Amniotic epithelial cell (primary cell): ENCODE measurements at regions not wholly inside any gene's neighbourhood (a gene's known extent, or its start where the extent isn't known, plus 50 kb on each side); places are given as distances from the start of the nearest gene placed in this dataset.
"Not testable (repeated sequence)": the region's sequence is repeated elsewhere in the genome, so short reads cannot be mapped to it uniquely, and the experiment has no call there.

Experiments
- DNase-seq: peaks from one replicate; pipeline ENCODE4 v3.0.0-alpha.2; 2010; ENCODE audit warnings: low read depth

GRCh38 chr2:138218397-138218796 lies 254.1 kb downstream of the HNMT start:
- DNase-seq, result no peak

- no peak for DNase-seq
These were observed 255.7 kb downstream of the HNMT start for GRCh38 chr2:138219961-138220360.

DNA sequence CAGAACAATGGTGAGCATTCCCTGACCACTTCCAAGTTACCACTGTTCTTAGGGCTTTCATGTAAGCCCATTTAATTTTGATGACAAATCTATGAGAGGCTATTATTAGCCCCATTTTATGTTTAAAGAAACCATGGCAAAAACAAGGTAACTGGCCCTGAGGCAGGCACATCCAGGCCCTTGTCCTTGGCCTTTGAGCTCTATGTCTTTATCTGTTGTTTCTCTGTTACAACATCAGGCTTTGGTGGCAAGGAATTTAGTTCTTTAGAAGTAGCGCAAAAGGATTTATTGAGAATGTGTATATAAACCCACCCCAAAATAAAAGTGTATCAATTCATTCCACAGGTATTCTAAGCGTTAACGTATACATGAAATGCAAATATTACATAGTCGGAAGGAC lies 257.1 kb downstream of the HNMT start:
- DNase-seq, result no peak

- no peak for DNase-seq
These were observed 259.0 kb downstream of the HNMT start for GRCh38 chr2:138223319-138223718.

- DNase-seq, result no peak
These were observed 262.9 kb downstream of the HNMT start for GRCh38 chr2:138227195-138227594.

- no peak for DNase-seq
These were observed 263.8 kb downstream of the HNMT start for GRCh38 chr2:138228101-138228500.

DNA sequence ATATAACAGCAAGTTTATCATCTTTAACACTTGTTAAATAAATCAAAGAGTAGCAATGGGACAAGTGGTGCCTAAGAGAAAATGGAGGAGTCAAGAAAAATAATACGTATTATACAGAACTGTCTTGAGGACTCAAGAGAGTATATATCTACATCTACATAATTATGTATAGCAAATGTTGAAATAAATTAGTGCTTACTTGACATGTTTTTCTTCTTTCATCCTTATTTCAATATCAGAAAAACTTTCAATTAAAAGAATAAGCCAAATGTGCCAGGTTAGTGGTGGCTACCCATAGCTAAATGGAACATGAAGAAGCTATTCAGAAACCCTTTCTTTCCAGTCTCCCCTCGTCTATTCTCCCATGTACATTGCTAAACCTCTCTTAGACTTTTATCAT lies 267.3 kb upstream of the SPOPL start:
- DNase-seq, result no peak

- no peak for DNase-seq
These were observed 266.5 kb upstream of the SPOPL start for GRCh38 chr2:138235041-138235440.

GRCh38 chr2:138236142-138236541 lies 265.4 kb upstream of the SPOPL start:
- DNase-seq, result no peak

- DNase-seq, result no peak
These were observed 263.7 kb upstream of the SPOPL start for GRCh38 chr2:138237667-138238384.

- no peak for DNase-seq
These were observed 262.7 kb upstream of the SPOPL start for GRCh38 chr2:138238908-138239307.

DNA sequence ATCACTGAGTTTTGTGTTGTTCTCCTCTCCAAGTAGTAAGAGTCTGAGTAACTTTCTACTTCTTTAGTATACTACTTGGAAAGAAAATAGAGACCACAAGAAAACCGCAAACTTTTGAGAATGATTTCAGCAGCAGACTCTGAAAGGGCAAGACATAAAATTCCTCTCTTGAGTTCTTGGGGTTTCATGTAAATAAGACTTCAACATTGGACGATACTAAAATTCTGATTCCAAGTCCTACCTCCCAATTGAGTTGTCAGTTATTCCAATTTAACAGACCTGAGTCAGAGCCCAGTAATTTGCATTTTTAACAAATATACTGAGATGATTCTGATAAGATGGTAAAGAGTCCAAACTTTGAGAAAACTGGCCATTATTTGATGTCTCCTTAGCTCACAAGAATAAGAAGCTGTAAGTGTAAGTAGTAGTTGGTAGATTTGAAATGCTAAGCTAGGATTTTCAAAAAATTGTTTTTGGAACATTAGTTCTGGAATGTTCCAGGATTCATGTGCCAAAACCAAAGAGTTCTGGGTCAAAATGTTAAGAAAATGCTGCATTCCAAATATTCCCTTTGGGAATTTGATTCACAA lies 261.6 kb upstream of the SPOPL start:
- no peak for DNase-seq

DNA sequence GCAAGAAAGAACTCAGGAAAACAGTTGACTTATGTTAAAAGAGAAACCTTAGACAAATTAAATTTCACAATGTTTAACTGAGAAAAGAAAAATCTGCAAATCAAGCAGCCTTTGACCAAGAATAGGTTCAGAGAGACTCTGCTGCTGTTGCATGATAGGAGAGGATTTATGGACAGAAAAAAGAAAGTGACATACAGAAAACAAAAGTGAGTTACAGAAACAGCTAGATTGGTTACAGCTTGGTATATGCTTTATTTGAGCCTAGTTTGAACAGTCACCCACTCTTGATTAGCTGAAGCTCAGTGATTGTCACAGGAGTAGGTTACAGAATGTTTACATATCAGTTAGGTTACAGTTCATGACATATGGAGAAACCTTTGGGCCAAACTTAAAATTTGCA lies 258.2 kb upstream of the SPOPL start:
- no peak for DNase-seq

- no peak for DNase-seq
These were observed 257.1 kb upstream of the SPOPL start for GRCh38 chr2:138244501-138244925.

- no peak for DNase-seq
These were observed 256.3 kb upstream of the SPOPL start for GRCh38 chr2:138245310-138245709.

DNA sequence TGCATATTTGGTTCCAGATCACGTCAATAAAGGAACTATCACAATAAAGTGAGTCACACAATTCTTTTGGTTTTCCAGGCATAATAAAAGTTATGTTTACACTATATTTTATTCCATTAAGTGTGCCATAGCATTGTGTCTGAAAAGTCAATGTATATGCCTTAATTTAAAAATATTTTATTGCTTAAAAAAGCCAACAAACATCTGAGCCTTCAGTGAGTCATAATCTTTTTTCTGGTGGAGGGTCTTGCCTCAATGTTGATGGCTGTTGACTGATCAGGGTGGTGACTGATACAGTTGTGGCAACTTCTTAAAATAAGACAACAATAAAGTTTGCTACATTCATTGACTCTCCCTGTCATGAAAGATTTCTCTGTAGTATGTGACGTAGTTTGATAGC lies 254.3 kb upstream of the SPOPL start:
- DNase-seq, result no peak

DNA sequence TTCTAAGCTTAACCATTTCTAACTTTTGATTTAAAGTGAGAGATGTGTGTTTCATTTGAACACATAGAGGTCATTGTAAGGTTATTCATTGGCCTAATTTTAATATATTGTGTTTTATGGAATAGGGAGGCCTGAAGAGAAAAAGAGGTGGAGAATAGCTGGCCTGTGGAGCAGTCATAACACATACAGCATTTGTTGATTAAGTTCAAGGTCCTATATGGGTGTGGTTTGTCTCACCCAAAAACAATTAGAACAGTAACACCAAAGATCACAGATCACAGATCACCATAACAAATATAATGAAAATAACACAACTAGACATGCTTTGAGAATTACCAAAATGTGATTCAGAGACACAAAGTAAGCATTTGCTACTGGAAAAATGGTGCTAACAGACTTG lies 252.4 kb upstream of the SPOPL start:
- DNase-seq, result no peak

DNA sequence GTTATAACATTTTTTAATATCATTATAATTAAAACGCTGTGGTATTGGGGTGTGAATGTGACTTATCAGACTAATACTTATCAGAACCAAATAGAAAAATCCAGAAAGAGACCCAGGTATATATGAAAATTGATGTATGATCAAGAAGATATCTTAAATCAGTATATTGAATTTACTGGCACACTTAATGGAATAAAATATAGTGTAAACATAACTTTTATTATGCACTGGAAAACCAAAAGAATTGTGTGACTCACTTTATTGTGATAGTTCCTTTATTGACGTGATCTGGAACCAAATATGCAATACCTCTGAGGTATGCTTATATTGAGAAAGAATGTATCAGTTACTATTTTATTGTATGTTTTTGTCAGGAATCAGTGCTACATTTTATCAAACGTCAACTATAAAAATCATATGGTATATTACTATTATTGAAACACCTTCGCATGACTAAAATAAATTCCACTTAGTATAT lies 250.7 kb upstream of the SPOPL start:
- not testable (repeated sequence) for DNase-seq

DNA sequence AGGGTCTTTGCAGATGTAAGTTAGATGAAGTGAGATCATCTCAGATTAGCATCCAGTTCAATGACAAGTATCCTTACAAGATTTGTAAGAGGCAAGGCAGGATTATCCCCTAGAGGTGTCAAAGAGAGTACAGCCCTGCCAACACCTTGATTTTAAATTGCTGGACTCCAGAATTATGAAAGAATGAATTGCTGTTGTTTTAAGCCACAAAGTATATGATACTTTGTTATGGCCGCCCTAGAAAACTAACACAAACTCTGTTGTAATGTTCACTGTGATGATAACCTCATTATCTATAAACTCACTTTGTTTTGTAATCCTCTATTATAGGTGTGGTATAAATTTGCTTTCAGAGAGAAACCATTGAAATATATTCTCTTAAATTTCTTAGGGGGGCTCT lies 249.0 kb upstream of the SPOPL start:
- no peak for DNase-seq

GRCh38 chr2:138255670-138256069 lies 245.9 kb upstream of the SPOPL start:
- DNase-seq, result no peak

GRCh38 chr2:138267161-138267901 lies 234.2 kb upstream of the SPOPL start:
- DNase-seq, result peak; percentile 72

- no peak for DNase-seq
These were observed 233.7 kb upstream of the SPOPL start for GRCh38 chr2:138267902-138268254.

DNA sequence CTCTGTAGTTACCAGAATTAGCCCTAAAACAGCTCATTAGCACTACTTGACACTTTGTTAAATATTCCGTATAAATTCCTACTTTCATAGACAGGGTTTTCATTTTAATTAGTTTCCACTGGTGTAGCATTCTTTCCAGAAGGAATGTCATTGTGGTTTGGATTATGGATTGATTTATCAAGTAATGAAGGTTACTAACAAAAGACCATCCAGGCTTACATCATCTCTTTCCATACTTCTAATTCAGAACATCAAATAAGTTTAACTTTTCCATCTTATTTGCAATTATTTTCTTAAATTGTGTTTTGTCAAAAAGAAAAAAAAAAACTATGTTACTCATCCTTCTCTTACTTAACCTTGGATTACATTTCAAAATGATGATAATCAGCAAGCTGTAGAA lies 231.8 kb upstream of the SPOPL start:
- DNase-seq, result no peak
